Transverse colon (tissue), 4 donors: ENCODE measurements at regions not wholly inside any gene's neighbourhood (a gene's known extent, or its start where the extent isn't known, plus 50 kb on each side); places are given as distances from the start of the nearest gene placed in this dataset.

ENCODE experiments used
- CTCF ChIP-seq, 5 experiments: fragments of 200-600 bp in 3 of 5; fragments of 450-650 bp in 2 of 5; sonication (generic) in 3 of 5; IDR thresholded peaks; 1 replicate in 2 of 5; 2 replicates in 3 of 5; pipeline ENCODE4 v1.5.1; 2016 to 2017; ENCODE audit warnings: antibody characterized with exemption in 5 of 5, inconsistent platforms in 3 of 5, mild to moderate bottlenecking in 2 of 5, moderate library complexity in 1 of 5
- POLR2AphosphoS5 ChIP-seq, 3 donors: sonication (generic); formaldehyde crosslinking; IDR thresholded peaks; one replicate each; pipeline ENCODE4 v1.6.1; 2016; ENCODE audit warnings: antibody characterized with exemption in 3 of 3

GRCh38 chr6:140563728-140564127, 1189.3 kb upstream of the CITED2 start:
- TF ChIP-seq CTCF (IDR thresholded peaks at IDR 0.05), result no peak
- no peak for TF ChIP-seq POLR2AphosphoS5 (IDR thresholded peaks at IDR 0.05)
